GM03348 (cell line): ENCODE measurements at regions not wholly inside any gene's neighbourhood (a gene's known extent, or its start where the extent isn't known, plus 50 kb on each side); places are given as distances from the start of the nearest gene placed in this dataset.

Source experiments
- DNase-seq: peaks from one replicate; pipeline ENCODE4 v3.0.0; 2012; ENCODE audit warnings: low spot score

- DNase-seq, result peak; percentile 2
Measured at GRCh38 chr10:44435196-44435595, 50.3 kb upstream of the CXCL12 start.

- DNase-seq, result peak; percentile 1
Measured at GRCh38 chr10:44436240-44436639, 51.3 kb upstream of the CXCL12 start.

GRCh38 chr10:44437840-44438511, 53.1 kb upstream of the CXCL12 start:
- DNase-seq, result peak; percentile 4

DNA sequence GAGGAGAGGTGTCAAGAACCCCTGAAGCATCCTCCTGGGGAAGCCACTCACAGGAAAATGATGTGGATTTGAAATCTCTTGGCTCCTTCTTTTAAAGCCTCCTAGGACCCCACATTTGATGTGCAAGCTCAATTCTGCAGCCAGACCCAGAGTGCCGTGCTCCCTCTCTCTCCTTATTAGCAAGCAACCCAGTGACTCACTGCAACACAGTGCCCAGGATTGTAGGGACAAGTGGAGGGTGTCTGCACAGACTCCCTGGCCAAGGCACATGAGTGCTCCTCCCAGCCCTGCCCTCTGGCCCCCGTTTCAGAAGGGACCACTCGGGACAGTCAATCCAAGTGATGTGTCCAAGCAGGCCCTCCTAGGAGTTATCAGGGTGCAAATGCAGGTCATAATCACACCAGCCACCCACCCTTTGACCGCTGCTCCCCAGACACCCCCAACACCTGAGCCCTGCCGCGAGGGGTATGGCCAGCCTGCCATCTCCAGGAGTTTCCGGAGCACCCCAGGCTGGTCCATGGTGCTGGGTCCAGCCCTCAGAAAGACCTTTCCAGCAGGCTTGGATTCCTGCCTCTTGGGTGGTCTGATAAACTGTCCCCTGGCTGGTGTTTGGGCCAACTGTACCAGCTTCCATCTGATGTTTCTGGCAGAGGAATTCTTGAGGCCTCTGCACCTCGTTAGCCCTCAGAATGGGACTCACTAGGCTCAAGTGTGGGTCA, 54.5 kb upstream of the CXCL12 start:
- peak; percentile 7 for DNase-seq

DNA sequence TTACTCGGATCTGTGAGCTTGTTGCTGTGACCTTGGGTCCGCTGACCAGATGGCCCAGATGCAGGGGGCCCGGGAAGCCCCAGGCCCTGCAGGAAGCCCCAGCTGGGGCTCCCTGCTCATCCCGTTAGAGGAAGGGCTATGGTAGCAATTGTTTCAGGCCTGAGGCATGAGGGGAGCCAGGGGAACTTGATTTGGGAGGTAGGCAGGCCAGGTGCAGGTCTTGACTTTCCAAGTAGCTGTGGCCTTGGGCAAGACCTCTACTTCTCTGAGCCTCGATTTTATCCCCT, 55.0 kb upstream of the CXCL12 start:
- no peak for DNase-seq

- DNase-seq, result no peak
Measured at GRCh38 chr10:44457259-44457658, 72.4 kb upstream of the CXCL12 start.

- no peak for DNase-seq
Measured at GRCh38 chr10:44458671-44459413, 73.9 kb upstream of the CXCL12 start.

DNA sequence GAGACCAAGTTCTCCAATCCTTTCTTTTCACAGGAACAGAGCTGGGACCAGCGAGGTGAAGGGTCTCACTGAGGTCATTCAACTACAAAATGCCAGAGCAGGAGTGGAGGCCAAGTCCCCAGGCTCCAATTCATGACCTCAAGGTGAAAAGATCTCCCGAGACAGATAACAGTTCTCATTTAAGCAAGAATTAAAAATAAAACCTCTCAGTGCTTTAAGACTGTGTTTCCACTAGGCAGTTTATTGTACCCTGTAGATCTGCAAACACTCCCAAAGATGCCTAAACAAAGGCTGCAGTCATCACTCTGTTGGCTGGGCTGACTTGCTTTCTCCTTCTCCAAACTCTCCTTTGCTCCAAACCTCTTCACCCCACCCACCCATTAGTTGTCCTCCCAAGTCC, 74.8 kb upstream of the CXCL12 start:
- DNase-seq, result no peak

GRCh38 chr10:44460416-44460815, 75.5 kb upstream of the CXCL12 start:
- peak; percentile 42 for DNase-seq

GRCh38 chr10:44462338-44462914, 77.5 kb upstream of the CXCL12 start:
- DNase-seq, result no peak

DNA sequence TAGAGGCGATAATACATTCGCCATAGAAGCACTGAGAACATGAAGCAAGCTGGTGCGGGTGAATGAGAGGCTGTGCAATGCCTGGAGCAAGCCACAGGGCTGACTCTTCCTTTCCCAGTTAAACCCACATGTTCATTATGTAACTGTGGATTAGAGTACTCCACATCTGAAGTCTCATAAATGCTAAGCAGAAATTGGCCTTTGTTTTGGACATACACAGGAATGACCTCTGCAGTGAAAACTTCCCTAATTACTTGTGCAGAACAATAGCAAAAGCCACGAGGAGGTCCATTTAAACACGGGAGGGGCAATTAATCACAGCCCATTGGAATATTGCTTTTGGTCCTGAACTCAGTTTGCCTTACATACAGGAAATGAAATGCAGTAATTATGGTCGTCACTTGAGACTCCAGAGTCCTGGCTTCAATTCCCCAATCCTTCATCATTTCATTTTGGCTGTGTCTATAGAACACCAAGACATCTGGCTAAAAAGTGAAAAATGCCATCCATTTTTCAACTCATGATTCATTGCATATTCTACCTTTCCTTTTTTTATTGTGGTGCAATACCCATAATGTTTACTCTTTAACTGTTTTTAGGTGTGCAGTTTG, 78.7 kb upstream of the CXCL12 start:
- peak; percentile 85 for DNase-seq

DNA sequence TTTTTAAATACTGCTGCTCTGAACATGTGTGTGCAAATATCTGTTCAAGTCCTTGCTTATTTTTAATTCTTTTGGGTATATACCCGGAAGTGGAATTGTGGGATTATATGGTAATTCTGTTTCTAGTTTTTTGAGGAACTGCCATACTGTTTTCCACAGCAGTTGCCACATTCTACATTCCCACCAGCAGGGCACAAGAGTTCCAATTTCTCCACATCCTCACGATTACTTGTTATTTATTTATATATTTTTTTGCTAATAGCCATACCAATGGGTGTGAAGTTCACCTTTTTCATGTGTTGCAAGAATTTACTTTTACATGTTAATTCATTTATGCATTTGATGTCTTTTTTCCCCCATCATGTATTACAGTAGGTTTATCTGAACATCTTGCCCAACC, 79.6 kb upstream of the CXCL12 start:
- DNase-seq, result no peak

GRCh38 chr10:44465401-44466115, 80.7 kb upstream of the CXCL12 start:
- no peak for DNase-seq

- DNase-seq, result peak; percentile 35
Measured at GRCh38 chr10:44466236-44466635, 81.3 kb upstream of the CXCL12 start.

DNA sequence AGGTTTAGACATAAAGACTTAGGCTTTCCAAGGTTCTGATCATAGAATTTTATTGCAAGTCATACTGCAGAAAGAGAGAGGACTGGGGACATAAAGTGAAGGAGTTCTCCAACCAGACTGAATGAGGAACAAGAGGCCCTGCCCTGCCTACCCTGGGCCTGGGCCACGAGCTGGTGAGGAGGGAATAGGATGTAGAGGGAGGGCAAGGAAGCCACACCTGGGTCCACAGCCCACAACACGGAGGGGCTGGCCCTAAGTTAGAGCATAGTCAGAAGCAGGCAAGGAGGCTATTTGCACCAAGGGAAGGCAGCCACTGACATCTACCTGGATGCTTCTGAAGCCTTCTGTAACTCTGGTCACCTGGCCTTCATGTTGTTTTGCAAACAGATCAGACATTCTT, 82.2 kb upstream of the CXCL12 start:
- no peak for DNase-seq

DNA sequence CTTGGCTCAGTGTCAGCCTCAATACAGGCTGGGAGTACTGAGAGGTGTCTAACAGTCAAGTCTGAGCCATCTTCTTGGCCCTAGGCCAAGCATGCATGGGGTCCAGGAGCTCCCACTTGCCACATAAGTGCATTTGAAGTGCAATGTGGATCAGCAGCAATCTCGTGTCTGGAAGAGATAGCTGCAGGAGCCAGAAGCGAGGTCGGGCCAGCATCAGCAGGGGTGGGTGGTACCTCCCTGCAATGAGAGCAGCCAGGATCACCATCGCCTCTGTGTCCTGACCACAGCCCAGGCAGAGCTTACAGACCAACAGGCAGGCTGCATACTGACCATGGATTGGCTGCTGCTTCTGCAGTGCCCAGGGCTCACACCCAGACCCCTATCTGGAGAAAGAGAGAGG, 83.0 kb upstream of the CXCL12 start:
- DNase-seq, result no peak

DNA sequence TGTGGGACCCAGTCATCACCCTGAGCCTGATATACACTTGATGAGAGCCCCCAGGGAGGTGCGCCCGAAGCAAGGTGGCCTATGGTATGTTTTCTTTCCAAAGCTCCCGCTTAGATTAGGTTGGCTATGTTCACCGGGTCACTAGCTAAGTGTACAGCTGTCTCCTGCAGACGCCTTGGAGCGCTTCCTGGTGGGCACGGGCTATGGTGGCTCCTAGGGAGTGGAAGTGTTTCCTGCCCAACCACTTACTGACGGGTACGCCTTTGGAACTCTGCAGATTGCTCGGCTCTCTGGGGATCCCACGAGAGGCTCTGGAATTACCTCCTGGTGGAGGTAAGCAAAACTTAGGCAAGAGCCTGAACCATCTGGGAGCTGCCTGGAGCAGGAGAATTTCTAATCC, 83.6 kb upstream of the CXCL12 start:
- no peak for DNase-seq

- no peak for DNase-seq
Measured at GRCh38 chr10:44468965-44469364, 84.1 kb upstream of the CXCL12 start.

DNA sequence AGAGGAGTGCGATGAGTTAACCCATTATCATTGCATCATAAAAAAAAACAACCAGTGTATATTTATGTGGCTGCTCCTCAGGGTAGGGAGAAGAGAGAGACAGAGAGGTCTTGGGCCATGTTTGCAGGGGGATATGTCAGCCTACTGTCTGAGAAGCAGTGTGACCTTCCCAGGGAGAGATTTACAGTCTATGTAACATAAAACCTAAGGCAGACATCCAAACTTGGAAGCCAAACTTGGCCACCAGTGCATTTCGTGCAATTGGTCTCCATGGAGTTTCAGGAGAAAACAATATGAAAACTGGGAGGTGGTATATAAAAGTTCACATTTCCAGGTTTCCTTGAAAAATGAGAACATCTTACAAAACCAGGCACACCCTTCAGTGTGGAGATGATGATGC, 85.9 kb upstream of the CXCL12 start:
- no peak for DNase-seq

DNA sequence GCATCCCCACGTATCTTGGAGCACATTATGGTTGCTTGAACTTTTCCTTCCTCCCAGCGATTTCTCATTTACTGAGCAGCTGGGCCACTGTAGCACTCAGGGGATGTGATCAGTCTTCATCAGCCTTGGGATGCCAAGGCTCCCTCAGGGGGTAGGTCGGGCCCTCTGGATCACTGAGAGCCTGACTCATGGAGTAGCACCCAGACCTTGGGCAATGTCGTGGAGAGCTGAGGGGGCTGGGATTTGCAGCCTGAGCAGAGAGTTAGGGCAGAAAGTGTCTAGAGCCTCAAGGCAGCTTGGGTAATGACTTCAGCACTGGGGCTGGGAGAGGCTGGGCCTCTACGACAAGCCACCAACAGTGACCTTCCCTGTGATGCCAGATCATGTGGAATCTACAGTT, 86.5 kb upstream of the CXCL12 start:
- DNase-seq, result no peak

DNA sequence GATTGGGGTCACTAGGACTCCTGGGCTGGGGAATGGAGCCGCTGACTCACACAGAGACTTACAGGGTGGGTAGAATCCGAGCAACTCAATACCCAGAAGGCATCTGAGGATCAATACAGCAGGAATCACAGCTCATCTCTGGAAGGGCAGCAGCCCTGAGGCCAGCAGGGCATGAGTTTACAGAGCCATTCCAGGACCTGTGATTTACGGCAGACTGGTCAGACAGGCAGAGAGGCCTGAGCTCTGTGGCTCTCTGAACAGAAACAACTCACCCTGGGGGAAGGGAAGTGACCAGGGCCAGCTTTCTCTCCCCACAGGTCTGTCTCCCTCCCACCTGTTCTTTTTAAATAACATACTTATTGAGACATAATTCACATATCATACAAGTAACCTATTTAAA, 88.2 kb upstream of the CXCL12 start:
- no peak for DNase-seq
